Astrocyte (in vitro differentiated cells and primary cell): ENCODE measurements at regions not wholly inside any gene's neighbourhood (a gene's known extent, or its start where the extent isn't known, plus 50 kb on each side); places are given as distances from the start of the nearest gene placed in this dataset.

Experiments used
- DNase-seq: peaks from one replicate; pipeline ENCODE4 v3.0.0-alpha.2; 2010; ENCODE audit warnings: low read depth
- FAIRE-seq: peaks from 2 replicates; lab custom pipeline; 2011; peaks lifted over from hg19 to GRCh38; lab: Jason Lieb, UNC
- H2AFZ ChIP-seq: 2 replicates; pipeline ENCODE4 v1.6.0; 2012; ENCODE audit warnings: low read depth, low read length, inconsistent platforms
- H3K27ac ChIP-seq: 2 replicates; pipeline ENCODE4 v1.5.1; 2011; ENCODE audit warnings: low read depth, low read length, inconsistent platforms
- H3K27me3 ChIP-seq: 2 replicates; pipeline ENCODE4 v1.6.0; 2011; ENCODE audit warnings: low read length, inconsistent platforms; ENCODE audit not compliant: insufficient read depth
- H3K36me3 ChIP-seq: 2 replicates; pipeline ENCODE4 v1.5.1; 2011; ENCODE audit warnings: low read length, inconsistent platforms; ENCODE audit not compliant: insufficient read depth
- H3K4me1 ChIP-seq: 2 replicates; pipeline ENCODE4 v1.5.1; 2011; ENCODE audit warnings: low read length, inconsistent platforms; ENCODE audit not compliant: insufficient read depth
- H3K4me2 ChIP-seq: 2 replicates; pipeline ENCODE4 v1.6.0; 2012; ENCODE audit warnings: low read length, inconsistent platforms
- H3K4me3 ChIP-seq: 2 replicates; pipeline ENCODE4 v1.5.1; 2011; ENCODE audit warnings: low read depth, mild to moderate bottlenecking, low read length, inconsistent platforms; ENCODE audit not compliant: insufficient read depth
- H3K79me2 ChIP-seq: 2 replicates; pipeline ENCODE4 v1.6.0; 2012; ENCODE audit warnings: mild to moderate bottlenecking, low read length, inconsistent platforms; ENCODE audit not compliant: insufficient read depth
- H3K9ac ChIP-seq: 2 replicates; pipeline ENCODE4 v1.6.0; 2012; ENCODE audit warnings: mild to moderate bottlenecking, low read length, inconsistent platforms
- H3K9me3 ChIP-seq: 2 replicates; pipeline ENCODE4 v1.5.1; 2012; ENCODE audit warnings: low read depth, mild to moderate bottlenecking, low read length, inconsistent platforms; ENCODE audit not compliant: insufficient read depth
- H4K20me1 ChIP-seq: 2 replicates; pipeline ENCODE4 v1.6.0; 2012; ENCODE audit warnings: low read length, inconsistent platforms; ENCODE audit not compliant: insufficient read depth
- H3K27ac Mint-ChIP-seq: one replicate; pipeline ENCODE4 v1.8.0; 2021; ENCODE audit warnings: mild to moderate bottlenecking, mixed read lengths; ENCODE audit not compliant: unreplicated experiment
- H3K27me3 Mint-ChIP-seq: one replicate; pipeline ENCODE4 v1.8.0; 2021; ENCODE audit warnings: low read depth, mixed read lengths; ENCODE audit not compliant: unreplicated experiment
- H3K36me3 Mint-ChIP-seq: one replicate; pipeline ENCODE4 v1.8.0; 2021; ENCODE audit warnings: low read depth, mixed read lengths; ENCODE audit not compliant: unreplicated experiment
- H3K4me1 Mint-ChIP-seq: one replicate; pipeline ENCODE4 v1.8.0; 2021; ENCODE audit warnings: low read depth, mixed read lengths; ENCODE audit not compliant: unreplicated experiment
- H3K4me3 Mint-ChIP-seq: one replicate; pipeline ENCODE4 v1.8.0; 2021; ENCODE audit warnings: mild to moderate bottlenecking, moderate library complexity, mixed read lengths; ENCODE audit not compliant: unreplicated experiment
- H3K9me3 Mint-ChIP-seq: one replicate; pipeline ENCODE4 v1.8.0; 2021; ENCODE audit warnings: mild to moderate bottlenecking, mixed read lengths; ENCODE audit not compliant: unreplicated experiment
- CTCF ChIP-seq: IDR thresholded peaks from 2 replicates; pipeline ENCODE4 v1.5.1; 2011; ENCODE audit warnings: low read depth, mild to moderate bottlenecking, inconsistent platforms, low read length, moderate library complexity; ENCODE audit not compliant: insufficient read depth
- EZH2 ChIP-seq: IDR thresholded peaks from 2 replicates; pipeline ENCODE4 v1.6.1; 2012; ENCODE audit warnings: mild to moderate bottlenecking, low read length, inconsistent platforms; ENCODE audit not compliant: insufficient read depth

GRCh38 chr12:113666223-113666622, 194.6 kb upstream of the LHX5 start:
- Histone ChIP-seq H2AFZ (no peak overlapping the region), H3K36me3 (no peaks in the 10 kb centered on the region), H3K27ac (no peak overlapping the region), H3K4me3 (no peak overlapping the region), H3K27me3 (peaks cover 10% of the 10 kb centered on the region), H3K9ac (no peak overlapping the region), H4K20me1 (no peaks in the 10 kb centered on the region), H3K4me1 (no peaks in the 10 kb centered on the region), H3K9me3 (no peaks in the 10 kb centered on the region), H3K79me2 (no peaks in the 10 kb centered on the region), H3K4me2 (no peak overlapping the region)
- Mint-ChIP-seq H3K4me3 (no peak overlapping the region), H3K27ac (no peak overlapping the region), H3K4me1 (no peaks in the 10 kb centered on the region), H3K9me3 (no peaks in the 10 kb centered on the region), H3K27me3 (peaks cover 43% of the 10 kb centered on the region), H3K36me3 (no peaks in the 10 kb centered on the region)
- TF ChIP-seq CTCF (no peak), EZH2 (no peak)
- FAIRE-seq: no peak
- no peak for DNase-seq

GRCh38 chr12:113665457-113665856, 193.8 kb upstream of the LHX5 start:
- H3K79me2 ChIP-seq: no peaks in the 10 kb centered on the region
- no peak overlapping the region for H3K9ac ChIP-seq
- Mint-ChIP-seq H3K27ac (no peak overlapping the region), H3K4me1 (no peaks in the 10 kb centered on the region), H3K4me3 (no peak overlapping the region), H3K9me3 (no peaks in the 10 kb centered on the region), H3K27me3 (peaks cover 41% of the 10 kb centered on the region), H3K36me3 (no peaks in the 10 kb centered on the region)
- no peak overlapping the region for H3K4me2 ChIP-seq
- H3K27me3 ChIP-seq: peaks cover 13% of the 10 kb centered on the region
- TF ChIP-seq CTCF (no peak), EZH2 (no peak)
- FAIRE-seq: no peak
- no peaks in the 10 kb centered on the region for H3K4me1 ChIP-seq
- H4K20me1 ChIP-seq: no peaks in the 10 kb centered on the region
- H3K27ac ChIP-seq: no peak overlapping the region
- no peaks in the 10 kb centered on the region for H3K9me3 ChIP-seq
- DNase-seq: no peak
- no peak overlapping the region for H2AFZ ChIP-seq
- no peak overlapping the region for H3K4me3 ChIP-seq
- H3K36me3 ChIP-seq: no peaks in the 10 kb centered on the region

- FAIRE-seq (no peak), DNase-seq (no peak)
- peaks cover 1% of the 10 kb centered on the region for H3K9me3 Mint-ChIP-seq
- no peak overlapping the region for H3K4me2 ChIP-seq
- H3K36me3 Mint-ChIP-seq: no peaks in the 10 kb centered on the region
- H3K27me3 ChIP-seq: peaks cover 3% of the 10 kb centered on the region
- H3K27me3 Mint-ChIP-seq: peaks cover 39% of the 10 kb centered on the region
- no peak overlapping the region for H3K9ac ChIP-seq
- H3K27ac ChIP-seq: no peak overlapping the region
- no peaks in the 10 kb centered on the region for H3K36me3 ChIP-seq
- H4K20me1 ChIP-seq: no peaks in the 10 kb centered on the region
- H3K4me3 ChIP-seq: no peak overlapping the region
- no peaks in the 10 kb centered on the region for H3K9me3 ChIP-seq
- no peaks in the 10 kb centered on the region for H3K4me1 ChIP-seq
- TF ChIP-seq CTCF (no peak), EZH2 (no peak)
- no peaks in the 10 kb centered on the region for H3K79me2 ChIP-seq
- H2AFZ ChIP-seq: no peak overlapping the region
- no peak overlapping the region for H3K4me3 Mint-ChIP-seq
- H3K4me1 Mint-ChIP-seq: no peaks in the 10 kb centered on the region
- H3K27ac Mint-ChIP-seq: no peak overlapping the region
These were observed 192.6 kb upstream of the LHX5 start for GRCh38 chr12:113664224-113664681.
